SK-N-SH (cell line): ENCODE measurements at regions not wholly inside any gene's neighbourhood (a gene's known extent, or its start where the extent isn't known, plus 50 kb on each side); places are given as distances from the start of the nearest gene placed in this dataset.

Experiments used
- EZH2phosphoT487 ChIP-seq: fragments of 200-600 bp; sonication (generic); IDR thresholded peaks from 2 replicates; pipeline ENCODE4 v1.6.1; 2017; ENCODE audit warnings: low read depth, mixed run types, mild to moderate bottlenecking, antibody characterized with exemption, moderate library complexity, borderline replicate concordance
- FOSL2 ChIP-seq: IDR thresholded peaks from 2 replicates; pipeline ENCODE4 v1.4.0; 2012; ENCODE audit warnings: low read depth, mild to moderate bottlenecking, moderate library complexity, borderline replicate concordance
- MEF2A ChIP-seq: IDR thresholded peaks from 2 replicates; pipeline ENCODE4 v1.4.0; 2012; ENCODE audit warnings: low read depth, borderline replicate concordance
- NRF1 ChIP-seq: IDR thresholded peaks from 2 replicates; pipeline ENCODE4 v1.6.1; 2012; ENCODE audit warnings: low read depth, mild to moderate bottlenecking, low read length
- POLR2AphosphoS5 ChIP-seq: IDR thresholded peaks from 2 replicates; pipeline ENCODE4 v1.6.1; 2012; ENCODE audit warnings: low read depth, low read length
- TF ChIP-seq, protein P1 (sequence below): fragments of 200-600 bp; sonication (generic); IDR thresholded peaks from 2 replicates; pipeline ENCODE4 v1.6.1; 2017; ENCODE audit warnings: antibody characterized with exemption, mild to moderate bottlenecking, moderate library complexity

DNA sequence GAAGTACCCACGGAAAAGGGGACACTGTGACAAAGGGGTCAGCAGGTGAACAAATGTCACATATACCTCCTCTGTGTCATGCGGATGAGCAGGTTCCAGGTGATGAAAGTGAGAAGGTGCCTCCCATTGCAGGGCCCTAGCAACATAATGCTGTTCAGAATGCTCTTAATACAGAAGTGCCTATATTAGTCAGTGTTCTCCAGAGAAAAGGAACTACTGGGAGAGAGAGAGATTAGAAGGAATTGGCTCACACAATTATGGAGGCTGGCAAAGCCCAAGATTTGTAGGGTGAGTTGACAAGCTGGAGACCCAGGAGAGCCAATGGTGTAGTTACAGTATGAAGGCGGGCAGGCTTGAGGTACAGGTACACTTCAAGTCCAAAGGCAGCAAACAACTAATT, 98.1 kb upstream of the CDC42EP3 start:
- TF ChIP-seq, protein P1, sequence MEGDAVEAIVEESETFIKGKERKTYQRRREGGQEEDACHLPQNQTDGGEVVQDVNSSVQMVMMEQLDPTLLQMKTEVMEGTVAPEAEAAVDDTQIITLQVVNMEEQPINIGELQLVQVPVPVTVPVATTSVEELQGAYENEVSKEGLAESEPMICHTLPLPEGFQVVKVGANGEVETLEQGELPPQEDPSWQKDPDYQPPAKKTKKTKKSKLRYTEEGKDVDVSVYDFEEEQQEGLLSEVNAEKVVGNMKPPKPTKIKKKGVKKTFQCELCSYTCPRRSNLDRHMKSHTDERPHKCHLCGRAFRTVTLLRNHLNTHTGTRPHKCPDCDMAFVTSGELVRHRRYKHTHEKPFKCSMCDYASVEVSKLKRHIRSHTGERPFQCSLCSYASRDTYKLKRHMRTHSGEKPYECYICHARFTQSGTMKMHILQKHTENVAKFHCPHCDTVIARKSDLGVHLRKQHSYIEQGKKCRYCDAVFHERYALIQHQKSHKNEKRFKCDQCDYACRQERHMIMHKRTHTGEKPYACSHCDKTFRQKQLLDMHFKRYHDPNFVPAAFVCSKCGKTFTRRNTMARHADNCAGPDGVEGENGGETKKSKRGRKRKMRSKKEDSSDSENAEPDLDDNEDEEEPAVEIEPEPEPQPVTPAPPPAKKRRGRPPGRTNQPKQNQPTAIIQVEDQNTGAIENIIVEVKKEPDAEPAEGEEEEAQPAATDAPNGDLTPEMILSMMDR: no peak
- no peak for TF ChIP-seq POLR2AphosphoS5
- TF ChIP-seq FOSL2: no peak
- TF ChIP-seq MEF2A: no peak
- no peak for TF ChIP-seq EZH2phosphoT487
- no peak for TF ChIP-seq NRF1
